ENCODE measurements at regions not wholly inside any gene's neighbourhood (a gene's known extent, or its start where the extent isn't known, plus 50 kb on each side); places are given as distances from the start of the nearest gene placed in this dataset.
A peak's percentile ranks its signal among the peaks of the same experiment; 100 is the strongest.
"Not testable (repeated sequence)": the region's sequence is repeated elsewhere in the genome, so short reads cannot be mapped to it uniquely, and the experiment has no call there.

GRCh38 chr15:62218841-62219240 is 53.8 kb upstream of the C2CD4B start:
- DNase-seq: no peak

GRCh38 chr15:62219799-62220198 is 54.7 kb upstream of the C2CD4B start:
- DNase-seq: peak in 1 of 2 experiments; percentile 12

- DNase-seq: no peak
Observed at GRCh38 chr15:62223020-62223419, 57.9 kb upstream of the C2CD4B start.

- no peak for DNase-seq
Observed at GRCh38 chr15:62228604-62229003, 63.5 kb upstream of the C2CD4B start.

- DNase-seq: no peak
Observed at GRCh38 chr15:62231856-62232255, 66.8 kb upstream of the C2CD4B start.

- DNase-seq: no peak
Observed at GRCh38 chr15:62240121-62241096, 75.3 kb upstream of the C2CD4B start.

GRCh38 chr15:62241135-62241770 is 76.2 kb upstream of the C2CD4B start:
- no peak for DNase-seq

- DNase-seq: no peak
Observed at GRCh38 chr15:62242999-62243398, 77.9 kb upstream of the C2CD4B start.

- no peak for DNase-seq
Observed at GRCh38 chr15:62244762-62245161, 79.7 kb upstream of the C2CD4B start.

- no peak for DNase-seq
Observed at GRCh38 chr15:62248277-62248984, 83.3 kb upstream of the C2CD4B start.

GRCh38 chr15:62249501-62249900 is 84.4 kb upstream of the C2CD4B start:
- no peak for DNase-seq

- DNase-seq: no peak
Observed at GRCh38 chr15:62250186-62250585, 85.1 kb upstream of the C2CD4B start.

- no peak for DNase-seq
Observed at GRCh38 chr15:62250978-62251377, 85.9 kb upstream of the C2CD4B start.

GRCh38 chr15:62253294-62253693 is 88.2 kb upstream of the C2CD4B start:
- DNase-seq: no peak

GRCh38 chr15:62254137-62254934 is 89.3 kb upstream of the C2CD4B start:
- DNase-seq: peak; percentile 38 to 47

- DNase-seq: not testable (repeated sequence)
Observed at GRCh38 chr15:62256430-62256829, 91.3 kb upstream of the C2CD4B start.

GRCh38 chr15:62257996-62258521 is 93.0 kb upstream of the C2CD4B start:
- no peak for DNase-seq

GRCh38 chr15:62262305-62262941 is 97.3 kb upstream of the C2CD4B start:
- DNase-seq: no peak

GRCh38 chr15:62264196-62264595 is 99.1 kb upstream of the C2CD4B start:
- DNase-seq: no peak

GRCh38 chr15:62269504-62269903 is 104.4 kb upstream of the C2CD4B start:
- DNase-seq: no peak

GRCh38 chr15:62270216-62270921 is 105.3 kb upstream of the C2CD4B start:
- DNase-seq: no peak
